Renal cortex interstitium (tissue), 11 donors: ENCODE measurements at regions not wholly inside any gene's neighbourhood (a gene's known extent, or its start where the extent isn't known, plus 50 kb on each side); places are given as distances from the start of the nearest gene placed in this dataset.

Source experiments
- DNase-seq, 11 donors: peaks; one replicate each; pipeline ENCODE4 v3.0.0-alpha.2; 2013; ENCODE audit warnings: low read depth in 9 of 11, low spot score in 4 of 11; ENCODE audit errors: extremely low read depth in 1 of 11

GRCh38 chr10:129385600-129385999, 81.4 kb upstream of the MGMT start:
- DNase-seq = no peak

DNA sequence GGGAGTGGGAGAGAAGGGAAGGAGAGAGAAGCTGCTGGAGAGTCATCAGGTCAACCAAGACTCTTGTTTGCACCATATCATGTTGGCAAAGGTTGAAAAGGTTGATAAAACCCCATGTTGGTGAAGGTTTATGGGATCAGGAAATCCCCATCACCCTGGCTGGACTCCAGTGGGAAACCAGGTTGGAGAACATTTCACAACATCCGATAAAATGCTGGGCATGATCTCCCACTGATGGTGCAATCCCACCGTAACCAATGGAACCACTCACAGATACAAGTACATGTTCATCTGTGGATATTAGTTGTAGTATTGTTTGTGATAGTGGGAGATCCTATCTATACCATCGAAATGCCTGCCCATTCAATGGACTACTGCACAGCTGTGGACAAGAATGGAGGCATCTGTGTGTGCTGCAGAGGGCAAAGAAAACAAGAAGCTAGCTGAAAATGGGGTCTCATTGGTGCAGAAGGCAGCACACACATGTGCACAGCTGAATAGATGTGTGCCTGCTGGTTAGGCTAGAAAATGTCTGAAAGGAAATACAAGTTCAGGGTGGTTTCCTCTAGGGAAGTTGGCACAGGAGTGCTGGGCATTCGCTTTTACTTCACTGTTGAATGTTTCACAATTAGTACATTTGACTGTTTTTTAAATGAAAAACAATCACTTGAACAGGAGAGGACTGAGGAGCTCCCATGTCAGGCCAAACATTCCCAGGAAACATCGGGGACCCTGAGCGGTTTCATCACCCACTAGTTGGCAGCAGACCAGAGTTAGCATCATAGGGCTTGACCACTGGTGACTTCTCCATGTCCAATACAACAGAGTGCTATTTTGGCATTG, 80.4 kb upstream of the MGMT start:
- DNase-seq = no peak

DNA sequence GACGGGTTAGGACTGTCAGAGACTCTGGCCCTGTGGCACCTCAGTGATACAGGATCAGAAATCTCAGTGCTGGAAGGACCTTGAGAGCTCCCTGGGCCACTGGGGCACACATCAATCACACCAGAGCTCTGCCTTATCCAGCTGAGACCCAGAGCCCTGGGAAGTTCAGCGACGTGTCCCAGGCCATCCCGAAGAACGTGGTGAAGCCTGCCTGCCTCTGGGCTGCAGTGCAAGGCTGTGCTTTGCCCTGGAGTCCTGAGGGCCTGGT, 79.8 kb upstream of the MGMT start:
- no peak for DNase-seq

- DNase-seq = no peak
Measured at GRCh38 chr10:129388435-129388834, 78.6 kb upstream of the MGMT start.

DNA sequence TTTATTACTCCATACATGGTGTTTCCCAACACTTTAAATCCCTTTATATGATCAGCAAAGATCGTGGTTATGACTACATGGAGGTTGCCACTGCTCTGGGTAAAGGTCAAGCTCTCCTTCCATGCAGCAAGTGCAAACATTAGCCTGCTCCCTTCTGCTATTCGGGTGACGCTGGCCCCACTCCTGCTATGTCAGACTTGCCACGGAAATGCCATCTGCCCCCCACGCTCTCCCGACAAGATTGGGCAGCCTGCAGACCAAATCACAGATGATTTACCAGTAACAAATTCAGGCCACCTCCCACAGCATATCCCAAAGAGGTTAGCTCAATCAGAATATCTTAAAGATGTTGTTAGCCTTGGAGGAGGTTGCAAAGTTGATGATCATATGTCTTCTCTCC, 77.8 kb upstream of the MGMT start:
- DNase-seq = no peak

GRCh38 chr10:129390147-129390546, 76.9 kb upstream of the MGMT start:
- no peak for DNase-seq

- DNase-seq = no peak
Measured at GRCh38 chr10:129390726-129391125, 76.3 kb upstream of the MGMT start.

DNA sequence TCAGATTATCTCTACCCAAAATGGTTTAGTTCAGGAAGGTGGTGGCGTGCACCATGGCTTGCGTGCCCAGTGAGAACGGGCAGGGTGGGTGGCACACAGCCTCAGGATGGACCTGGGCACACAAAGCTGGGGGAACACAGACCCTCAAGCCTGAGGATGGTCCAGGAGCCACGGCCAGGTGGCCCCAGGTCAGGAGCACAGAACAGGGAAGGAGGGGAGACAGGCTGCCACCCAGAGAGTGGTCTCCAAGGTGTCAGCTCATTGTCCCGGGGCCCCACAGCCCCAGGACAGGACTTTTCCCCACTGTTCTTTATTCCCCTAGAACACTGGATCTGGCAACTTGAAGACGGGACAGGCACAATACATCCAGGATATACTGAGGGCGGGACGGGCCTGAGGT, 75.6 kb upstream of the MGMT start:
- DNase-seq = no peak

- DNase-seq = no peak
Measured at GRCh38 chr10:129392855-129393254, 74.2 kb upstream of the MGMT start.

- DNase-seq = no peak
Measured at GRCh38 chr10:129393812-129394211, 73.2 kb upstream of the MGMT start.

- DNase-seq = no peak
Measured at GRCh38 chr10:129394518-129395328, 72.3 kb upstream of the MGMT start.

DNA sequence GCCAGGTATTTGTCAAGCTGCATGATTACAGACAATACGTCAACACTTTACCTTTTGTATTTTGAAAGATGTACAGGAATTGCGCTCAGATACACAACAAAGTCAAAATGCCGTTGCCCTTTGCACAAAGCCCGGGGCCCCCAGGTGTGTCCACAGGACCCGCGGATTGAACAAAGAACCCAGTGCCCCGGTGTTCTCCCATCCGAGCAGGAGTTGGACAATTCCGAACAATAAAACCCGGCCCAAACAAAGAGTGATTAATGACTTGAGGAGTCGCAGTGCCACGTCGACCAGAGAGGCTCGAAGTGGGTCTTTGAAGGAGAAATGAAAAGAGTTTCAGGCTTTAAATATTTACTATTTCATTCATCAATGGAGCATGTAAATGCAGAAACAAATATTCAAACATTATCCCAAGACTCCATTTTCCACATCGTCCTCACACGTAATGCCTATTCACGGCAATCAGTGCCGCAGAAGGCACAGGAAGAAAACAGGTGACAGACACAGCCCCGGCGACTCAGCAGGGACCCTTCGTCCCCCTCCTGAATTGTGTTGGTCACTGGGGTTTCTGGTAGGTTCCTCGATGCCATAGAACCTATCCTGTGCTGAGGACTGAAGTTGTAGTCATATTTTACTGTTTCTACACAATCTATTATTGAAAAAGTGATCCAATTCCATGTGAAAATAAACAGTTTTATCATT, 70.9 kb upstream of the MGMT start:
- DNase-seq = no peak

- DNase-seq = no peak
Measured at GRCh38 chr10:129397198-129397974, 69.7 kb upstream of the MGMT start.

- no peak for DNase-seq
Measured at GRCh38 chr10:129398711-129399141, 68.3 kb upstream of the MGMT start.

- no peak for DNase-seq
Measured at GRCh38 chr10:129400426-129400825, 66.6 kb upstream of the MGMT start.

DNA sequence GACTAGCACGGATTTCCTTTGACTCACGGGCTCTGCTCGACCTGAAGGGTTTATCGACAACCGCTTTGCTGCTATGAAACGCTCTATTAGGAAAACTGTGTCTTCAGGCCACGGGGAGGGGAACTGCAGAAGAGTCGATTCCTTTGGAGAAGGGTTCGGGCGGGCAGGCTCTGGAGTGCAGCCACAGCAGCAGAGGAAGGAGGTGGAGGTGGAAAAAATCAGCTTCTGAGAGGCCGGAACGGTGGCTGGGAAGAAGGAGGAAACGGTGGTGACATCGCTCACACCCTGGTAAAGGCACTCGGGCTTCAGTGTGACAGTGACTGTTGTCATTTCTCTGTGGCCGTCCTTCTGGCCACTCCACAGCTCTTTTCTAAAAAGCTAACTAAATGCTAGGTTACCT, 64.6 kb upstream of the MGMT start:
- no peak for DNase-seq

DNA sequence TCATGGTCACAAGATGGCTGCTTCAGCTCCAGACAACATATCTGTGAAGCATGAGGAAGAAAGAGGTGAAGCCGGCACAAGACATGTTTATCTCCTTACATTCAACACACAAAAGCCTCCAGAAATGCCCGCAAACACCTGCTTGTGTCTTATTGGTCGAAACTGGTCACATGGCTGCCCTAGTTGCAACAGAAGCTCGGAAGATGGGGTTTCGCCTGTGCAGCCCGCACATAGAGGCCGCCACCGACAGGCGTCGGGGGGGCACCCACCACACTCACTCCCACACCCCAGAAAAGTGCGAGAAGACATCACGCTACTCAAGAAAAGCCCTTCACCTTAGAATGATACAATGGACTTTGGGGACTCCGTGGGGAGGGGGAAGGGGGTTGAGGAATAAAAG, 63.0 kb upstream of the MGMT start:
- no peak for DNase-seq

GRCh38 chr10:129405389-129405788, 61.7 kb upstream of the MGMT start:
- no peak for DNase-seq

GRCh38 chr10:129410688-129411392, 56.2 kb upstream of the MGMT start:
- no peak for DNase-seq
